ENCODE measurements at regions not wholly inside any gene's neighbourhood (a gene's known extent, or its start where the extent isn't known, plus 50 kb on each side); places are given as distances from the start of the nearest gene placed in this dataset.

DNA sequence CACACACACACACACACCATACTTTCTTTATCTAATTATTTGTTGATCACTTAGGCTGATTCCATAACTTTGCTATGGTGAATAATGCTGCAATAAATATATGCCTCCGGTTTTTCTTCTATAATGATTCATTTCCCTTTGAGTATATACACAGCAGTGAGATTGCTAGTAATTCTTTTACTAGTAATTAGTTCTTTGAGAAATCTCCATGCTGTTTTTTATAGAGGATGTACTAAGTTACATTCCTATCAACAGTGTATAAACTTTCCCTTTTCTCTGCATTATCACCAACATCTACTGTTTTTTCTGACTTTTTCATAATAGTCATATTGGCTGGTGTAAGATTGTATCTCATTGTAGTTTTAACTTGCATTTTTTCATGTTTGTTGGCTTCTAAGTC, 1405.1 kb downstream of the PCDH9 start:
- DNase-seq (ENCODE audit: extremely low spot score, unreplicated experiment) = no peak
- Mint-ChIP-seq H3K4me3 (ENCODE audit: unreplicated experiment) (no peak overlapping the region), H3K4me1 (ENCODE audit: unreplicated experiment) (peaks cover 1% of the 10 kb centered on the region), H3K27me3 (ENCODE audit: unreplicated experiment) (no peaks in the 10 kb centered on the region), H3K36me3 (ENCODE audit: unreplicated experiment) (no peaks in the 10 kb centered on the region), H3K9me3 (ENCODE audit: unreplicated experiment) (no peaks in the 10 kb centered on the region), H3K27ac (ENCODE audit: unreplicated experiment) (no peak overlapping the region)
- TF ChIP-seq, protein P1, sequence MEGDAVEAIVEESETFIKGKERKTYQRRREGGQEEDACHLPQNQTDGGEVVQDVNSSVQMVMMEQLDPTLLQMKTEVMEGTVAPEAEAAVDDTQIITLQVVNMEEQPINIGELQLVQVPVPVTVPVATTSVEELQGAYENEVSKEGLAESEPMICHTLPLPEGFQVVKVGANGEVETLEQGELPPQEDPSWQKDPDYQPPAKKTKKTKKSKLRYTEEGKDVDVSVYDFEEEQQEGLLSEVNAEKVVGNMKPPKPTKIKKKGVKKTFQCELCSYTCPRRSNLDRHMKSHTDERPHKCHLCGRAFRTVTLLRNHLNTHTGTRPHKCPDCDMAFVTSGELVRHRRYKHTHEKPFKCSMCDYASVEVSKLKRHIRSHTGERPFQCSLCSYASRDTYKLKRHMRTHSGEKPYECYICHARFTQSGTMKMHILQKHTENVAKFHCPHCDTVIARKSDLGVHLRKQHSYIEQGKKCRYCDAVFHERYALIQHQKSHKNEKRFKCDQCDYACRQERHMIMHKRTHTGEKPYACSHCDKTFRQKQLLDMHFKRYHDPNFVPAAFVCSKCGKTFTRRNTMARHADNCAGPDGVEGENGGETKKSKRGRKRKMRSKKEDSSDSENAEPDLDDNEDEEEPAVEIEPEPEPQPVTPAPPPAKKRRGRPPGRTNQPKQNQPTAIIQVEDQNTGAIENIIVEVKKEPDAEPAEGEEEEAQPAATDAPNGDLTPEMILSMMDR (IDR thresholded peaks at IDR 0.05) = no peak

DNA sequence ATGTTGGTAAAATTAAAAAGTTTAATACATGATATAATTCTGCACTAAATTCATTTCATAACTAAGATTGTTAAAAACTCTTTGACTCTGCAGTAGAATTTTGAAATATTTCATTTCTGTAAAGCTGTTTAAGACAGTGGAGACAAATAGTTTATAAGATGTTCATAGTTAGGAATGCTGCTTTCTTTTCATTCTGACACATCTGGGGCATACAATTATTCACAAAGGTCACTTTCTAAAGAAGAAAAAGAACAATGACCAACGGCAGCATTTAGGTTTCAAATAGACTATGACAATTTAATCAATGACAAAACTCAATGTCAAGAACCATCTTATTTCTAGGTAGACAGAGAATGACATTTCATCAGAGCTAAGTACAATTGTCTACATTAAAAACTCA, 1422.1 kb downstream of the PCDH9 start:
- TF ChIP-seq, protein P1 (IDR thresholded peaks at IDR 0.05) = no peak
- H3K9me3 Mint-ChIP-seq (ENCODE audit: unreplicated experiment) = no peaks in the 10 kb centered on the region
- no peak overlapping the region for H3K27ac Mint-ChIP-seq (ENCODE audit: unreplicated experiment)
- peaks cover 22% of the 10 kb centered on the region for H3K4me1 Mint-ChIP-seq (ENCODE audit: unreplicated experiment)
- no peaks in the 10 kb centered on the region for H3K27me3 Mint-ChIP-seq (ENCODE audit: unreplicated experiment)
- no peak overlapping the region for H3K4me3 Mint-ChIP-seq (ENCODE audit: unreplicated experiment)
- no peaks in the 10 kb centered on the region for H3K36me3 Mint-ChIP-seq (ENCODE audit: unreplicated experiment)
- no peak for DNase-seq (ENCODE audit: extremely low spot score, unreplicated experiment)

DNA sequence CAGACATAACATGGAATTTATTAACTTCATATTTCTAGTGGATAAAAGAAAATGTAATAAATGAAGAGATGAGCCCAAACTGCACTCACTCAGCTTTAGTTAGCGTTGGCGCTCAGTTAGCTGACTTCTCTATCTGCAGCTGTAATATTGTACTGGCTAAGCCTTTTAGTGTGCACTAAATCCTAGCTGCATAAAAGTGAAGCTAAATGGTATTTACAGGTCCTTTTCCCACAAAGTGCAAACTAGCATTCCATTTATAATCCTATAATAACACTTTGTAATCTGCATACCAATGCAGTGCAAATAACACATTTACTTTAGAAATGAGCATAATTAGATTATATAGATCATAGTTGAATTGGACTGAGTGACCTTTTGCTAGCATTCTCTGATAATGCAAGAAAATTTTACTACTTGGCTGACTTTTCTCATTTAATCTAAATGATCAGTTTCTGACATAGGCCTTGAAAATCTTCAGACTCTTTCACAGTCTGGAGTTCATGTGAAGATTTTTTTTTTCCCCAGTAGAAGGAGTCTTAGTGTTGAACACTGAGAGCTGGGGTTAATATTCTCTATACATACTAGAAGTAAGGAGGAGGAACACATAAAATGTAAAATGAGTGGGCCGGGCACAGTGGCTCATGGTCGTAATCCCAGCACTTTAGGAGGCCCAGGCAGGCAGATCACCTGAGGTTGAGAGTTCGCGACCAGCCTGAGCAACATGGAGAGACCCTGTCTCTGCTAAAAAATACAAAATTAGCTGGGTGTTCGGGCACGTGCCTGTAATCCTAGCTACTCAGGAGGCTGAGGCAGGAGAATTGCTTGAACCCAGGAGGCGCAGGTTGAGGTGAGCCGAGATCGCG, 1426.4 kb downstream of the PCDH9 start:
- DNase-seq (ENCODE audit: extremely low spot score, unreplicated experiment) = no peak
- Mint-ChIP-seq H3K9me3 (ENCODE audit: unreplicated experiment) (no peaks in the 10 kb centered on the region), H3K4me1 (ENCODE audit: unreplicated experiment) (peaks cover 22% of the 10 kb centered on the region), H3K27me3 (ENCODE audit: unreplicated experiment) (no peaks in the 10 kb centered on the region), H3K27ac (ENCODE audit: unreplicated experiment) (no peak overlapping the region), H3K4me3 (ENCODE audit: unreplicated experiment) (no peak overlapping the region), H3K36me3 (ENCODE audit: unreplicated experiment) (no peaks in the 10 kb centered on the region)
- TF ChIP-seq, protein P1 (IDR thresholded peaks at IDR 0.05) = no peak

DNA sequence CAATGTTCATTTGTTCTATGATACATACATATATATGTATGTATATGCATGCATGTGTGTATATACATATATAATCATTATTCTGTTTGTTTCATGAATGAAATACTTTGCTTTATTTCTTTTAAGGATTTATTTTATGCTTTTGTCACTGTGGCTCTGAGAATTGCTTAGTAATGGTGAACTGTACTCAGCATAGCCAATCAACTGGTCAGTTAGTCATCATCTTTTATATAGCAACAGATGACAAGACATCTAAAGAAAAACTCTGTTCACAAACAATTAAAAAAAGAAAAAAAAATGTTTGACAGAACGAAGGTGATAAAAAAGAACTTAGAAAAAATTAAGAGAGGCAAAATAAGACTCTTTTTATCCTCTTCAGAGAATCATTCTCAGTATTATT, 1440.3 kb downstream of the PCDH9 start:
- DNase-seq (ENCODE audit: extremely low spot score, unreplicated experiment) = no peak
- H3K27ac Mint-ChIP-seq (ENCODE audit: unreplicated experiment) = no peak overlapping the region

DNA sequence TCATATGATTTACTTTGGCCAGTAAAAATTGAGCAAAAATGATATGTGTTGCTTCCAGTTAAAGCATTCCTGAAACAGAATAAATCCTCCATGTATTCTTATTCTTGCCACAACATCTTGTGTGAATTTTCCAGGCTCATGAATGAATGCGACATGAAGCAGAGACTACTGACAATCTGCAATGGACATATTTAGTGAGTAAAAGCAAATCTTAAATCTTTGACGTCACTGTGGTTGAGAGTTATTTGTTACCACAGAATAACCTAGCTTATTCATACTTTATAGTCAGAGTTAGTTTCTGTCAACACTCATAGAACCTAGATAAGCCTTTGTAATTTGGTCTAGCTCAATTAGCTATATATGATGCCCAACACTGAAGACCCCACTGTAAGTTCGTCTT, 1443.1 kb downstream of the PCDH9 start:
- TF ChIP-seq, protein P1 (IDR thresholded peaks at IDR 0.05) = no peak
- Mint-ChIP-seq H3K9me3 (ENCODE audit: unreplicated experiment) (peaks cover 6% of the 10 kb centered on the region), H3K4me1 (ENCODE audit: unreplicated experiment) (no peaks in the 10 kb centered on the region), H3K4me3 (ENCODE audit: unreplicated experiment) (no peak overlapping the region), H3K27ac (ENCODE audit: unreplicated experiment) (no peak overlapping the region), H3K27me3 (ENCODE audit: unreplicated experiment) (no peaks in the 10 kb centered on the region), H3K36me3 (ENCODE audit: unreplicated experiment) (no peaks in the 10 kb centered on the region)
- DNase-seq (ENCODE audit: extremely low spot score, unreplicated experiment) = no peak

More for the DNA sequence above, 1440.3 kb downstream of the PCDH9 start:
- peaks cover 4% of the 10 kb centered on the region for H3K4me1 Mint-ChIP-seq (ENCODE audit: unreplicated experiment)
- peaks cover 6% of the 10 kb centered on the region for H3K9me3 Mint-ChIP-seq (ENCODE audit: unreplicated experiment)
- TF ChIP-seq, protein P1 (IDR thresholded peaks at IDR 0.05) = no peak
- H3K4me3 Mint-ChIP-seq (ENCODE audit: unreplicated experiment) = no peak overlapping the region
- no peaks in the 10 kb centered on the region for H3K36me3 Mint-ChIP-seq (ENCODE audit: unreplicated experiment)
- H3K27me3 Mint-ChIP-seq (ENCODE audit: unreplicated experiment) = no peaks in the 10 kb centered on the region
